Right atrium auricular region (tissue), 2 donors: ENCODE measurements at regions not wholly inside any gene's neighbourhood (a gene's known extent, or its start where the extent isn't known, plus 50 kb on each side); places are given as distances from the start of the nearest gene placed in this dataset.
"Not testable (repeated sequence)": the region's sequence is repeated elsewhere in the genome, so short reads cannot be mapped to it uniquely, and the experiment has no call there.

ENCODE experiments used
- DNase-seq: peaks from one replicate; pipeline ENCODE4 v3.0.0-alpha.2; 2019; ENCODE audit warnings: low spot score
- H3K27ac ChIP-seq, 2 donors: fragments of 200-600 bp; sonication (generic); 1 replicate in 1 of 2; 2 replicates in 1 of 2; pipeline ENCODE4 v1.5.1; 2016 to 2019
- H3K27me3 ChIP-seq, 2 donors: fragments of 200-600 bp; sonication (generic); one replicate each; pipeline versions ENCODE4 v1.5.1 to v1.6.0; 2017 to 2019
- H3K36me3 ChIP-seq: fragments of 200-600 bp; sonication (generic); one replicate; pipeline ENCODE4 v1.5.1; 2016
- H3K4me1 ChIP-seq, 2 donors: fragments of 200-600 bp; sonication (generic); one replicate each; pipeline versions ENCODE4 v1.5.1 to v1.6.0; 2017 to 2019
- H3K4me3 ChIP-seq, 2 donors: fragments of 200-600 bp; sonication (generic); 1 replicate in 1 of 2; 2 replicates in 1 of 2; pipeline ENCODE4 v1.5.1; 2017 to 2019; ENCODE audit warnings: mild to moderate bottlenecking in 1 of 2, moderate library complexity in 1 of 2
- H3K9me3 ChIP-seq, 2 donors: fragments of 200-600 bp; sonication (generic); one replicate each; pipeline ENCODE4 v1.5.1; 2019

- H3K9me3 ChIP-seq, H3K27me3 ChIP-seq, H3K4me1 ChIP-seq, H3K4me3 ChIP-seq, H3K36me3 ChIP-seq, H3K27ac ChIP-seq, DNase-seq: not testable (repeated sequence)
Observed at GRCh38 chr1:149218080-149218988, 115.0 kb upstream of the NBPF9 start.

- H3K27ac ChIP-seq, H3K36me3 ChIP-seq, DNase-seq, H3K4me1 ChIP-seq, H3K9me3 ChIP-seq, H3K27me3 ChIP-seq, H3K4me3 ChIP-seq: not testable (repeated sequence)
Observed at GRCh38 chr1:149219539-149219938, 116.2 kb upstream of the NBPF9 start.

DNA sequence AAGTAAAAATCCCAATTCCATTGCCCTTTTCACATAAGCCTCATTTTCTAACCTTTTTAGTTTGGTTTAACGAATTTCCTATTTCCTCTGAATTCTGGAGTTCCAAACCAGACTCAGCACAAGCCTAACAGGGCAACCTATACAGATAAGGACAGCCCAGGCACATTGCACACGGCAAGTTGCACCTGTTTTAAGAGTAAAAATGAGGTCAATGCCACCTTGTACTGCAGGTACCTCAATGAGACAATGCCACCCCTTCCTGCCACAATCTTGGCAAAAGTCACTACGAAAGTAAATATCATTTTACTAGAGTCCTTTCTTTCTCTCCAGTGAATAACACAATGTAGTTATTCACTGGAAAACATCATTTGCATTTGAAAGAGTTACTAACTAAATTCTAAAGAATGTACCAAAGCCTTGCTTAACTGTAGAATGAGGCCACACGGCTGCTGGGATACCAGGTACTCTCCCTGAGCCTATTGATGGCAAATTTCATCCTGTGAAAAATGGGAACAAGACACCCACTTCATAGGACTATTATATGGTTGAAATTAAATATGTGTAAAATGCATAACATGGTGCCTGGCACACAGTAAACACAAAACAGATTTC, 117.2 kb upstream of the NBPF9 start:
- DNase-seq, H3K4me1 ChIP-seq, H3K36me3 ChIP-seq, H3K27ac ChIP-seq, H3K4me3 ChIP-seq, H3K27me3 ChIP-seq, H3K9me3 ChIP-seq: not testable (repeated sequence)

DNA sequence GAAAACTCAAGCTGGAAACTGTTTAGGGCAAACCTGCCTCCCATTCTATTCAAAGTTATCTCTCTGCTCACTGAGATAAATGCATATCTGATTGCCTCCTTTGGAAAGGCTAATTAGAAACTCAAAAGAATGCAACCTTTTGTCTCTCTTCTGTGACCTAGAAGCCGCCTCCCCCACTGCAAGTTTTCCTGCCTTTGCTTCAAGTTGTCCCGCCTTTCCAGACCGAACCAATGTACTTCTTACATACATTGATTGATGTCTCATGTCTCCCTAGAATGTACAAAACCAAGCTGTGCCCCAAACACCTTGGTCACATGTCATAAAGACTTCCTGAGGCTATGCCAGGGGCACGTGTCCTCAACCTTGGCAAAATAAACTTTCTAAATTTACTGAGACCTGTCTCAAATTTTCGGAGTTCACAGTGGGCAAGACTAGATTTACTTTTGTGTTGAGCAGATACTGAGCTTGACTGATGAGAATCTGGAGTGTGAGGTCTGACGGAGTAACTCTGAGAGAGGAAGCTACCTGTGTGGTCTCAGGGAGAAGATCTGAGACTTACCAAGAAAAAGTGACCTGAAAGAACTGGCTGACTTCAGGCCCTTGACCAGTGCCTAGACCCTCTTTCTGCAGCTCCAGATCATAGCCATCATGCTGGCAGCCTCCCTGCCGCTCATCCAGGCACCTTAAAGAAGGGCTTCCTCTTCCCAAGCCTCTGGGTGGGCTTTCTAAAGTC, 124.7 kb upstream of the NBPF9 start:
- H3K9me3 ChIP-seq, H3K36me3 ChIP-seq, DNase-seq, H3K4me3 ChIP-seq, H3K4me1 ChIP-seq, H3K27me3 ChIP-seq: not testable (repeated sequence)
- H3K27ac ChIP-seq, result peak overlapping the region; percentile 78 to 80

DNA sequence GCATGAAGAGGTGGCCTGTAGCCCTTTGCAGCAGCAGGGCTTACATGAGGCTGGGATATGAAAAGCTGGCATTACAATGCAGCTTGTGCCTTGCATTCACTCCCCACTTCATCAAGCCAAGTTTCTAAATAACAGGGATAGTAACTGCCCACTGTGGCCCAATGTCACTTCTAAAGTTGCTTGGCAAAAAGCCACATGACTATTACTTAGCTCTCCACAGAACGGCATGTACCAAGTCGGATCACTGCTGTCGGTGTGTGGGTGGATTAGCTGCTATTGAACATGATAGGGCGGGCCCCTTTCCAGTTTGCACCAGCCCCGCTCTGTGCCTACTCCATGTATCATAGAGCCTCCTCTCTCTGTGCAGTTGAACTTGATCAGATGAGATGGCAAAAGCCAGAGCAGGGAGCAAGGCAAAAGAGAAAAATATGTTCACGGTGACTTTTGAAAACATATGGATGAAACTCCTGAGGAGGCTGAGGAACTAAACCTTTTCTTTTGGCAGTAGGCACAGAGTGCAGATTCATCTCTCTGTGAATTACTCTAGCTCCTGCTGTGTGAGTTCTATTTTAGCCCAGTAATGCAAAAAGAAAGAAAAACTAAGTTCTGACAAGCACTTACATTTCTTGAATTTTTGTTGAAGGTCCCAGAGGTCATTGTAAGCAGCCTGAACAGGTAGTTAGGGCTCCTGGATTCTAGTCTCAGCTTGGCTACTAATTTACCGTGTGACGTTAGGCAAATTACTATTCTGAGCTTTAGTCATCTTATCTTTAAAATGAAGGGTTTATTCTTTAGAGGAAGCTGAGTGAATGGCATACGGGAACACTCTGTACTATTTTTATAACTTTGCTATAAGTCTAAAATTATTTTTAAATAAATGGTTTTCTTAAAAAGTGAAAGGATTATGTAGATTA, 125.6 kb upstream of the NBPF9 start:
- not testable (repeated sequence) for H3K27me3 ChIP-seq, H3K36me3 ChIP-seq, H3K4me3 ChIP-seq, H3K9me3 ChIP-seq, H3K4me1 ChIP-seq, DNase-seq
- H3K27ac ChIP-seq, result peak overlapping the region; percentile 51 to 80

- not testable (repeated sequence) for H3K27me3 ChIP-seq, H3K4me1 ChIP-seq, H3K36me3 ChIP-seq, H3K9me3 ChIP-seq, H3K4me3 ChIP-seq
- peak overlapping the region; percentile 70 to 73 for H3K27ac ChIP-seq
- DNase-seq, result peak; percentile 51
Observed at GRCh38 chr1:149229813-149230212, 126.5 kb upstream of the NBPF9 start.

- H3K36me3 ChIP-seq, H3K27me3 ChIP-seq, H3K9me3 ChIP-seq, DNase-seq, H3K27ac ChIP-seq, H3K4me1 ChIP-seq, H3K4me3 ChIP-seq: not testable (repeated sequence)
Observed at GRCh38 chr1:149234926-149235914, 131.9 kb upstream of the NBPF9 start.

GRCh38 chr1:149237515-149237914, 134.2 kb upstream of the NBPF9 start:
- DNase-seq, H3K9me3 ChIP-seq, H3K36me3 ChIP-seq, H3K27me3 ChIP-seq, H3K4me1 ChIP-seq: not testable (repeated sequence)
- Histone ChIP-seq H3K4me3 (peak overlapping the region; percentile 11 to 34), H3K27ac (peak overlapping the region; percentile 59 to 61)

- H3K27ac ChIP-seq, DNase-seq, H3K9me3 ChIP-seq, H3K4me3 ChIP-seq, H3K27me3 ChIP-seq, H3K4me1 ChIP-seq, H3K36me3 ChIP-seq: not testable (repeated sequence)
Observed at GRCh38 chr1:149239897-149240508, 136.7 kb upstream of the NBPF9 start.

DNA sequence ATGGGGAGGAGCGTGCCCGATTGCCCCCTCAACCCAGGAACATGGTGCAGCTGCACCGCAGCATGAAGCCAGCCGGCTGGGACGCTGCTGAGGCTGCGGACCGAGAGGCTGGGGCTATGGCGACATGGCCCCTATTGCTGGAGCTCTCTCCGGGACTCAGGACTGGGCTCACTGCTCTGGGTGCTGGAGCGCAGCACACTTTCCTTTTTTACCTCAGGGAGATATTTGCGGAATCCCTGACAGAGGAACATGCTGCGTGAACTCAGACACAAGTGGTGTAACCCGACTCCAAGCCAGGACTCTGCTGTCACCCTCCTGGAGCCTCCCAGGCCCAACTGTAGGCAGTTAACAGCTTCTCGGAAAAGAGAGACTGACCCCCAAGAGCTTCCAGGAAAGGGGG, 137.2 kb upstream of the NBPF9 start:
- not testable (repeated sequence) for H3K9me3 ChIP-seq, H3K36me3 ChIP-seq, DNase-seq, H3K27ac ChIP-seq, H3K27me3 ChIP-seq, H3K4me1 ChIP-seq, H3K4me3 ChIP-seq

DNA sequence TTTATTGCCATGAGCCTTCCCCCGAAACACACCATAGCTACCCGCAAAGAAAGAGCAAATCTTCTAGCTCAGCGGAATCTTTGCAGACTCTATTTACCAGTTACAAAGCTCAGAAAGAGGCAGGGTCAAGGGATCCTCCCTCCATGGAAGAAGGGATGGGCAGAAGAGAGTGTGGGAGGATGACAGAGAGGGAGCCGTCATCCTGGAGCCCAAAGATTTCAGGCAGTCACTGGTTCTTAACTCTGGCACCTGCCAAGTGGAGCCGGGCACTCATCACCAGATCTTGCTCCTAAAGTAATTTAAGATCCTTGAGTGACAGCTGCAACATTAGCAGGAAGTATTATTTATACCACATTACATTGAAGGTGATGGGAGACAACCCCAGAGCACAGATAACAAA, 137.9 kb upstream of the NBPF9 start:
- not testable (repeated sequence) for H3K9me3 ChIP-seq, H3K27ac ChIP-seq, H3K27me3 ChIP-seq, H3K4me1 ChIP-seq, H3K4me3 ChIP-seq, DNase-seq, H3K36me3 ChIP-seq

DNA sequence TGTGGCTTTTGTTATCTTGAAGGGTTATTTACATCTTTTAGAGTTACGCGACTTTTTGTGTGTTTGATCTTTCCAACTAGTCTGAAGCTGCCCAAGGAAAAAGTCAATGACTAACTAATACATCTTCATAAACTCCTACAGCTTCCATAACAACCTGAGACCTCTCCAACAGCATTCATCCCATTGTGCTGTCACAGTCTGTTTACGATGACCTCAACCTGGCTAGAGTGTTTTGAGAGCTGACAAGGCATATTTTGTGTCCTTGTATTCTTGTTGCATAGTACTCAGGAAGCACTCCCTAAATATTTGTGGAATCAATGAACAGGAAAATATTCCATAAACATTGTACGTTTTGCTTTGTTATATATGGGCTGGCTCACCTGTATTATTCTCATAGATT, 140.2 kb upstream of the NBPF9 start:
- H3K36me3 ChIP-seq, H3K9me3 ChIP-seq, DNase-seq, H3K27ac ChIP-seq, H3K27me3 ChIP-seq, H3K4me1 ChIP-seq, H3K4me3 ChIP-seq: not testable (repeated sequence)

DNA sequence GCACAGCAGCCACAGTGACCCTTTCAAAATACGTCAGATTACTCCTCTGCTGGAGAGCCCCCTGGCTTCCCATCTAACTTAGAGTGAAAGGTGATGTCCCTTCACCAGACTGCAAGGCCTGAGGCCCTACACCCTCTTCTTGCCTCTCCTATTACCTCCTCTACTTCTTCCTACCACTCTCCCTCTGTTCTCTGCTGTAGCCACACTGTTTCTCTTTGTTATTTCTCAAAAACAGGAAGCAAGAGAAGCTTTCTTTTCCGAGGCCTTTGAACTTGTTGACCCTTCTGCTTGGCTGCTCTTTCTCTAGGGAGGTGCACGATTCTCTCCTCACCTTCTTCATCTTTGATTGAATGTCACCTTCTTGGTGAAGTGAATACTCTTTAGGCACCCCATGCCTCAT, 141.3 kb upstream of the NBPF9 start:
- not testable (repeated sequence) for H3K4me3 ChIP-seq, H3K36me3 ChIP-seq, H3K4me1 ChIP-seq, H3K9me3 ChIP-seq, H3K27me3 ChIP-seq, DNase-seq, H3K27ac ChIP-seq
